ENCODE measurements at regions not wholly inside any gene's neighbourhood (a gene's known extent, or its start where the extent isn't known, plus 50 kb on each side); places are given as distances from the start of the nearest gene placed in this dataset.

GRCh38 chr5:82656341-82656761 lies 378.2 kb upstream of the RPS23 start:
- no peaks in the 10 kb centered on the region for H3K4me1 ChIP-seq
- DNase-seq, result no peak
- no peaks in the 10 kb centered on the region for H3K36me3 ChIP-seq (replicated peaks in 1 of 2; ENCODE audit: insufficient read depth in 1 of 2, low read depth in 2 of 2)
- H3K4me3 ChIP-seq, result no peak overlapping the region
- intact Hi-C loops (cut with DNase I), result no loop called here
- 48 to 51% methylated on average over 2 of the region's 2 CpGs for WGBS, 2 donors
- no peak for TF ChIP-seq CTCF (IDR thresholded peaks at IDR 0.05)
- TF ChIP-seq POLR2A (IDR thresholded peaks at IDR 0.05), result no peak
- ATAC-seq, result no peak
- no peaks in the 10 kb centered on the region for H3K9me3 ChIP-seq
- H3K27me3 ChIP-seq, result no peaks in the 10 kb centered on the region
- no peak overlapping the region for H3K27ac ChIP-seq

GRCh38 chr5:82655078-82655477 lies 376.9 kb upstream of the RPS23 start:
- Histone ChIP-seq H3K27me3 (no peaks in the 10 kb centered on the region), H3K9me3 (no peaks in the 10 kb centered on the region), H3K36me3 (replicated peaks in 1 of 2; ENCODE audit: insufficient read depth in 1 of 2, low read depth in 2 of 2) (no peaks in the 10 kb centered on the region), H3K4me1 (no peaks in the 10 kb centered on the region), H3K27ac (no peak overlapping the region), H3K4me3 (no peak overlapping the region)
- intact Hi-C loops (cut with DNase I), result no loop called here
- ATAC-seq (no peak), DNase-seq (no peak)
- WGBS, 2 donors, result 62 to 71% methylated on average over 7 of the region's 7 CpGs
- no peak for TF ChIP-seq POLR2A (IDR thresholded peaks at IDR 0.05)
- no peak for TF ChIP-seq CTCF (IDR thresholded peaks at IDR 0.05)

- intact Hi-C loops (cut with DNase I), result loop anchor here (10.0 kb wide), 1 partner anchor 915 kb away; no protein-coding TSS in a partner anchor
- H3K4me3 ChIP-seq, result no peak overlapping the region
Measured at GRCh38 chr5:82649943-82650342, 371.8 kb upstream of the RPS23 start.

GRCh38 chr5:82644766-82645165 lies 366.6 kb upstream of the RPS23 start:
- WGBS, 2 donors, result 85% methylated on average over 4 of the region's 4 CpGs
- Histone ChIP-seq H3K27me3 (no peaks in the 10 kb centered on the region), H3K4me1 (peaks cover 3% of the 10 kb centered on the region), H3K27ac (no peak overlapping the region), H3K4me3 (no peak overlapping the region), H3K9me3 (no peaks in the 10 kb centered on the region), H3K36me3 (replicated peaks in 1 of 2; ENCODE audit: insufficient read depth in 1 of 2, low read depth in 2 of 2) (no peaks in the 10 kb centered on the region)
- TF ChIP-seq POLR2A (IDR thresholded peaks at IDR 0.05), result no peak
- TF ChIP-seq CTCF (IDR thresholded peaks at IDR 0.05), result no peak
- intact Hi-C loops (cut with DNase I), result loop anchor here (10.0 kb wide), 1 partner anchor 920 kb away; no protein-coding TSS in a partner anchor
- no peak for DNase-seq
- ATAC-seq, result no peak

More at GRCh38 chr5:82649943-82650342, 371.8 kb upstream of the RPS23 start:
- no peak for DNase-seq
- ATAC-seq, result no peak
- H3K4me1 ChIP-seq, result no peaks in the 10 kb centered on the region
- H3K27me3 ChIP-seq, result no peaks in the 10 kb centered on the region
- TF ChIP-seq CTCF (IDR thresholded peaks at IDR 0.05), result no peak
- TF ChIP-seq POLR2A (IDR thresholded peaks at IDR 0.05), result no peak
- H3K9me3 ChIP-seq, result no peaks in the 10 kb centered on the region
- H3K36me3 ChIP-seq (replicated peaks in 1 of 2; ENCODE audit: insufficient read depth in 1 of 2, low read depth in 2 of 2), result no peaks in the 10 kb centered on the region
- 54 to 61% methylated on average over 3 of the region's 3 CpGs for WGBS, 2 donors
- H3K27ac ChIP-seq, result no peak overlapping the region

- Histone ChIP-seq H3K27me3 (no peaks in the 10 kb centered on the region), H3K4me1 (peaks cover 7% of the 10 kb centered on the region)
Measured at GRCh38 chr5:82644229-82644628, 366.1 kb upstream of the RPS23 start.

More at GRCh38 chr5:82644229-82644628, 366.1 kb upstream of the RPS23 start:
- no peak for ATAC-seq
- TF ChIP-seq POLR2A (IDR thresholded peaks at IDR 0.05) (no peak), CTCF (IDR thresholded peaks at IDR 0.05) (no peak)
- H3K27ac ChIP-seq, result no peak overlapping the region
- H3K9me3 ChIP-seq, result no peaks in the 10 kb centered on the region
- no peak overlapping the region for H3K4me3 ChIP-seq
- DNase-seq, result no peak
- no peaks in the 10 kb centered on the region for H3K36me3 ChIP-seq (replicated peaks in 1 of 2; ENCODE audit: insufficient read depth in 1 of 2, low read depth in 2 of 2)
- intact Hi-C loops (cut with DNase I), result loop anchor here (10.0 kb wide), 1 partner anchor 921 kb away; no protein-coding TSS in a partner anchor

Data from body of pancreas (tissue), 4 donors.